Panc1 (cell line): ENCODE measurements at regions not wholly inside any gene's neighbourhood (a gene's known extent, or its start where the extent isn't known, plus 50 kb on each side); places are given as distances from the start of the nearest gene placed in this dataset.

Experiments
- CTCF ChIP-seq: fragments of 450-650 bp; IDR thresholded peaks from 2 replicates; pipeline ENCODE4 v1.5.1; 2017; ENCODE audit warnings: mild to moderate bottlenecking
- POLR2AphosphoS5 ChIP-seq: IDR thresholded peaks from 2 replicates; pipeline ENCODE4 v1.6.1; 2012; ENCODE audit warnings: mild to moderate bottlenecking, low read depth, low read length, moderate library complexity
- SIN3A ChIP-seq: IDR thresholded peaks from 2 replicates; pipeline ENCODE4 v1.6.1; 2012; ENCODE audit warnings: low read depth, mild to moderate bottlenecking, low read length, moderate library complexity, borderline replicate concordance; ENCODE audit not compliant: insufficient read depth

- TF ChIP-seq CTCF: no peak
- TF ChIP-seq POLR2AphosphoS5: no peak
- no peak for TF ChIP-seq SIN3A
Measured at GRCh38 chr10:30254926-30255325, 94.2 kb downstream of the MTPAP start.
